IMR-90 (cell line): ENCODE measurements at regions not wholly inside any gene's neighbourhood (a gene's known extent, or its start where the extent isn't known, plus 50 kb on each side); places are given as distances from the start of the nearest gene placed in this dataset.

ENCODE experiments used
- ATAC-seq: fragments of 200-7000 bp; cut with Tn5 transposase; 2 replicates; pipeline ENCODE4 v1.9.1; 2020; ENCODE audit warnings: low read depth, mild to moderate bottlenecking, moderate library complexity
- BruUV-seq: library from RNA; stranded (reverse); fragments of 400-500 nt; replicated peaks from 2 replicates; lab custom pipeline; 2021; lab: Mats Ljungman, UMichigan
- CTCF ChIA-PET: fragments of 300-600 bp; formaldehyde crosslinking; extraction: SDS; loops from one replicate; lab custom pipeline; 2021; ENCODE audit warnings: antibody characterized with exemption; lab: Yijun Ruan, JAX
- POLR2A ChIA-PET: fragments of 300-600 bp; sonication (Branson Sonifier 250); formaldehyde crosslinking; loops from one replicate; lab custom pipeline; 2022; ENCODE audit warnings: antibody characterized with exemption; ENCODE audit not compliant: unreplicated experiment; lab: Charles Lee
- DNase-seq: peaks from one replicate; pipeline ENCODE4 v3.0.0; 2013
- H2AFZ ChIP-seq: replicated peaks from 2 replicates; pipeline ENCODE3; 2013; ENCODE audit warnings: low read length, mild to moderate bottlenecking; ENCODE audit not compliant: poor library complexity
- H2AK5ac ChIP-seq: 2 replicates; pipeline ENCODE4 v1.6.1; 2013; ENCODE audit warnings: low read depth, low read length, inconsistent platforms
- H2AK9ac ChIP-seq: replicated peaks from 2 replicates; pipeline ENCODE3; 2013; ENCODE audit warnings: mild to moderate bottlenecking, low read depth, low read length, moderate library complexity; ENCODE audit not compliant: poor library complexity
- H2BK120ac ChIP-seq: 2 replicates; pipeline ENCODE4 v1.6.1; 2013; ENCODE audit warnings: low read depth, low read length, inconsistent platforms
- H2BK15ac ChIP-seq: 3 replicates; pipeline ENCODE4 v1.6.1; 2013; ENCODE audit warnings: low read depth, low read length, inconsistent platforms
- H2BK20ac ChIP-seq: 2 replicates; pipeline ENCODE4 v1.6.1; 2013; ENCODE audit warnings: low read depth, mild to moderate bottlenecking, inconsistent platforms, low read length, moderate library complexity
- H2BK5ac ChIP-seq: 2 replicates; pipeline ENCODE4 v1.6.1; 2013; ENCODE audit warnings: mild to moderate bottlenecking, low read depth, low read length, inconsistent platforms; ENCODE audit not compliant: poor library complexity, severe bottlenecking
- H3K14ac ChIP-seq: replicated peaks from 2 replicates; pipeline ENCODE4 v1.6.1; 2013; ENCODE audit warnings: low read depth, low read length, inconsistent platforms
- H3K18ac ChIP-seq: 2 replicates; pipeline ENCODE4 v1.6.1; 2013; ENCODE audit warnings: low read depth, low read length, control low read depth
- H3K23ac ChIP-seq: 2 replicates; pipeline ENCODE4 v1.6.1; 2013; ENCODE audit warnings: low read depth, low read length, inconsistent platforms
- H3K27ac ChIP-seq: 2 replicates; pipeline ENCODE4 v1.5.1; 2013; ENCODE audit warnings: mild to moderate bottlenecking, control low read depth, low read length; ENCODE audit not compliant: insufficient read depth
- H3K27me3 ChIP-seq: 2 replicates; pipeline ENCODE4 v1.6.1; 2013; ENCODE audit warnings: low read length; ENCODE audit not compliant: control insufficient read depth, insufficient read depth
- H3K36me3 ChIP-seq: 2 replicates; pipeline ENCODE4 v1.6.1; 2013; ENCODE audit warnings: low read length, mixed read lengths; ENCODE audit not compliant: control insufficient read depth, insufficient read depth
- H3K4ac ChIP-seq: 2 replicates; pipeline ENCODE4 v1.6.1; 2013; ENCODE audit warnings: low read depth, low read length, inconsistent platforms
- H3K4me1 ChIP-seq: 2 replicates; pipeline ENCODE4 v1.6.1; 2013; ENCODE audit warnings: low read length, mixed read lengths; ENCODE audit not compliant: control insufficient read depth, insufficient read depth
- H3K4me2 ChIP-seq: 2 replicates; pipeline ENCODE4 v1.6.1; 2013; ENCODE audit warnings: low read depth, mild to moderate bottlenecking, control low read depth, low read length, moderate library complexity
- H3K4me3 ChIP-seq: 2 replicates; pipeline ENCODE4 v1.5.1; 2013; ENCODE audit warnings: low read depth, mild to moderate bottlenecking, control low read depth, low read length, moderate library complexity; ENCODE audit not compliant: insufficient read depth
- H3K56ac ChIP-seq: 2 replicates; pipeline ENCODE4 v1.6.1; 2013; ENCODE audit warnings: low read length, inconsistent platforms; ENCODE audit not compliant: insufficient read depth; ENCODE audit errors: extremely low read depth
- H3K79me1 ChIP-seq, 2 experiments: 2 replicates each; pipeline ENCODE4 v1.6.1; 2013; ENCODE audit warnings: low read length in 2 of 2, inconsistent platforms in 1 of 2, low read depth in 1 of 2
- H3K9ac ChIP-seq: 2 replicates; pipeline ENCODE4 v1.6.1; 2013; ENCODE audit warnings: low read depth, low read length, control low read depth
- H3K9me1 ChIP-seq: 2 replicates; pipeline ENCODE4 v1.6.1; 2013; ENCODE audit warnings: low read length, inconsistent platforms; ENCODE audit not compliant: insufficient read depth
- H3K9me3 ChIP-seq: 2 replicates; pipeline ENCODE4 v1.6.1; 2013; ENCODE audit warnings: low read length; ENCODE audit not compliant: control insufficient read depth, insufficient read depth
- H4K20me1 ChIP-seq: 2 replicates; pipeline ENCODE4 v1.6.1; 2013; ENCODE audit warnings: low read length, inconsistent platforms; ENCODE audit not compliant: insufficient read depth
- H4K5ac ChIP-seq: 2 replicates; pipeline ENCODE4 v1.6.1; 2013; ENCODE audit warnings: mild to moderate bottlenecking, low read depth, low read length, control low read depth
- H4K8ac ChIP-seq, 2 experiments: 2 replicates each; pipeline ENCODE4 v1.6.1; 2013; ENCODE audit warnings: low read depth in 2 of 2, low read length in 2 of 2, control low read depth in 1 of 2, inconsistent platforms in 1 of 2
- H4K91ac ChIP-seq: 2 replicates; pipeline ENCODE4 v1.6.1; 2013; ENCODE audit warnings: low read depth, low read length, inconsistent platforms; ENCODE audit not compliant: insufficient read depth
- CEBPB ChIP-seq: IDR thresholded peaks from 2 replicates; pipeline ENCODE4 v1.6.1; 2012; ENCODE audit warnings: low read depth, low read length, improper control_type of control experiment
- MAFK ChIP-seq: IDR thresholded peaks from 2 replicates; pipeline ENCODE4 v1.6.1; 2012; ENCODE audit warnings: low read depth, low read length, improper control_type of control experiment
- MAZ ChIP-seq: IDR thresholded peaks from 2 replicates; pipeline ENCODE4 v1.6.1; 2012; ENCODE audit warnings: low read depth, mild to moderate bottlenecking, low read length, improper control_type of control experiment, moderate library complexity, borderline replicate concordance
- MXI1 ChIP-seq: IDR thresholded peaks from 2 replicates; pipeline ENCODE4 v1.6.1; 2012; ENCODE audit warnings: low read depth, mild to moderate bottlenecking, low read length, moderate library complexity, borderline replicate concordance
- NFE2L2 ChIP-seq: fragments of 150-350 bp; IDR thresholded peaks from 2 replicates; pipeline ENCODE4 v1.6.1; 2016; ENCODE audit warnings: low read depth, mild to moderate bottlenecking, low read length
- POLR2A ChIP-seq: IDR thresholded peaks from 2 replicates; pipeline ENCODE4 v1.6.1; 2012; ENCODE audit warnings: mild to moderate bottlenecking, low read depth, low read length
- RAD21 ChIP-seq: IDR thresholded peaks from 2 replicates; pipeline ENCODE4 v1.6.1; 2012; ENCODE audit warnings: low read length, improper control_type of control experiment
- SMC3 ChIP-seq: fragments of 150-350 bp; IDR thresholded peaks from 2 replicates; pipeline ENCODE4 v1.6.1; 2016; ENCODE audit warnings: low read depth, mild to moderate bottlenecking, antibody characterized with exemption, low read length, moderate library complexity
- USF2 ChIP-seq: fragments of 150-350 bp; IDR thresholded peaks from 2 replicates; pipeline ENCODE4 v1.6.1; 2017; ENCODE audit warnings: mild to moderate bottlenecking, antibody characterized with exemption, low read length, low read depth
- whole genome bisulfite sequencing, 2 experiments: methylation state at CpG; one replicate each; pipeline versions ENCODE4 v1.1.5 to v1.1.7; 2013; ENCODE audit warnings: missing lambda C conversion rate in 2 of 2; ENCODE audit not compliant: insufficient read length in 1 of 2; ENCODE audit errors: extremely low coverage in 2 of 2; 5-methylcytosine and 5-hydroxymethylcytosine counted together
- dilution Hi-C: fragments of 300-500 bp; cut with HindIII; formaldehyde crosslinking; loops from one replicate; pipeline ENCODE4 v1.14.3; 2018; ENCODE audit warnings: low sequenced_read_pairs; ENCODE audit not compliant: unreplicated experiment
- in situ Hi-C: fragments of 300-500 bp; cut with MboI; formaldehyde crosslinking; loops from 3 replicates; pipeline ENCODE4 v1.14.3; 2019; ENCODE audit warnings: low sequenced_read_pairs, inconsistent platforms, mixed read lengths
- intact Hi-C: fragments of 100-400 bp; cut with micrococcal nuclease; formaldehyde crosslinking; loops from 2 replicates; pipeline ENCODE4 v1.10.0; 2022
- TF ChIP-seq, protein P1 (sequence below): fragments of 150-350 bp; IDR thresholded peaks from 2 replicates; pipeline ENCODE4 v1.6.1; 2016; ENCODE audit warnings: low read depth, mild to moderate bottlenecking, low read length, moderate library complexity, borderline replicate concordance

DNA sequence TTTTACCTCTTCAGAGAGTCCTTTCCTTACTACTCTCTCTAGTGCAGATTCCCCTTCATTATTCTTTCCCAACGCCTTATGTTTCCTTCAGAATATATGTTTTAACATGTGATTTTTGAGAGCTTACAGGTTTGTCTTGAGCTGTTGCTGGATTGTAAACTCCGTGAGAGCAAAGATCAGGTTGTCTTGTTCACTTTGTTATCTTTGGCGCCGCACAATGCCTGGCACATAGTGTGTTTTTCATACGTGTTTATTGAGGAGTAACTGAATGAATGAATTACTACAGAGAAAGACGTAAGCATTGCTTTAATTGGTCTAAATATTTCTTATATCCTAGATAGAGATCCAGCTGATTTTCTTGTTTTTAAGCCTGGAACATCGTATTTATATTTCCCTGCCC lies 80.5 kb upstream of the SLC4A4 start:
- Histone ChIP-seq H2BK5ac (no peak overlapping the region), H4K5ac (no peak overlapping the region), H4K91ac (no peak overlapping the region), H3K27ac (no peak overlapping the region), H2AFZ (no peak overlapping the region), H3K79me1 (peaks cover 57 to 69% of the 10 kb centered on the region in 2 experiments), H3K14ac (no peak overlapping the region), H4K8ac (no peak overlapping the region), H3K36me3 (peaks cover 22% of the 10 kb centered on the region), H2BK15ac (no peak overlapping the region), H3K9me3 (no peaks in the 10 kb centered on the region), H3K4me2 (no peak overlapping the region), H3K9me1 (peaks cover 23% of the 10 kb centered on the region), H3K56ac (no peak overlapping the region), H3K4ac (no peak overlapping the region), H3K4me1 (peaks cover 33% of the 10 kb centered on the region), H3K9ac (no peak overlapping the region), H3K4me3 (no peak overlapping the region), H3K23ac (no peak overlapping the region), H4K20me1 (no peaks in the 10 kb centered on the region; the same call in 1 of the 2 replicates), H2AK5ac (no peak overlapping the region), H2BK120ac (no peak overlapping the region), H2BK20ac (no peak overlapping the region), H3K18ac (no peak overlapping the region), H3K27me3 (no peaks in the 10 kb centered on the region), H2AK9ac (no peak overlapping the region)
- no TSS peak for BruUV-seq
- ChIA-PET POLR2A (no interaction called here), CTCF (no interaction called here)
- dilution Hi-C loops (no loop called here), intact Hi-C loops (no loop called here), in situ Hi-C loops (no loop called here)
- DNase-seq: no peak
- TF ChIP-seq MAZ (no peak), CEBPB (no peak), USF2 (no peak), MAFK (no peak), RAD21 (no peak), MXI1 (no peak), SMC3 (no peak), NFE2L2 (no peak), POLR2A (no peak)
- TF ChIP-seq, protein P1, sequence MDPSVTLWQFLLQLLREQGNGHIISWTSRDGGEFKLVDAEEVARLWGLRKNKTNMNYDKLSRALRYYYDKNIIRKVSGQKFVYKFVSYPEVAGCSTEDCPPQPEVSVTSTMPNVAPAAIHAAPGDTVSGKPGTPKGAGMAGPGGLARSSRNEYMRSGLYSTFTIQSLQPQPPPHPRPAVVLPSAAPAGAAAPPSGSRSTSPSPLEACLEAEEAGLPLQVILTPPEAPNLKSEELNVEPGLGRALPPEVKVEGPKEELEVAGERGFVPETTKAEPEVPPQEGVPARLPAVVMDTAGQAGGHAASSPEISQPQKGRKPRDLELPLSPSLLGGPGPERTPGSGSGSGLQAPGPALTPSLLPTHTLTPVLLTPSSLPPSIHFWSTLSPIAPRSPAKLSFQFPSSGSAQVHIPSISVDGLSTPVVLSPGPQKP: no peak
- ATAC-seq: no peak
- no CpG with 5 or more reads among the region's 7 CpGs for WGBS, 2 experiments
